Stimulated activated CD8-positive, alpha-beta memory T cell treated with anti-CD3 and anti-CD28 coated beads, Interleukin-7, amount 100 ng/mL, for 48 hours (primary cell): ENCODE measurements at regions not wholly inside any gene's neighbourhood (a gene's known extent, or its start where the extent isn't known, plus 50 kb on each side); places are given as distances from the start of the nearest gene placed in this dataset.

Experiments used
- DNase-seq, 2 donors: peaks; one replicate each; pipeline ENCODE4 v3.0.0-alpha.2; 2020; ENCODE audit warnings: low read depth in 1 of 2; ENCODE audit errors: extremely low read depth in 1 of 2

- DNase-seq, result no peak
Observed at GRCh38 chr10:124288486-124288885, 130.2 kb downstream of the OAT start.

- no peak for DNase-seq
Observed at GRCh38 chr10:124287791-124288190, 130.9 kb downstream of the OAT start.

- DNase-seq, result no peak
Observed at GRCh38 chr10:124287071-124287685, 131.5 kb downstream of the OAT start.

GRCh38 chr10:124286621-124287020 is 132.1 kb downstream of the OAT start:
- no peak for DNase-seq

- DNase-seq, result no peak
Observed at GRCh38 chr10:124285587-124286527, 132.9 kb downstream of the OAT start.

DNA sequence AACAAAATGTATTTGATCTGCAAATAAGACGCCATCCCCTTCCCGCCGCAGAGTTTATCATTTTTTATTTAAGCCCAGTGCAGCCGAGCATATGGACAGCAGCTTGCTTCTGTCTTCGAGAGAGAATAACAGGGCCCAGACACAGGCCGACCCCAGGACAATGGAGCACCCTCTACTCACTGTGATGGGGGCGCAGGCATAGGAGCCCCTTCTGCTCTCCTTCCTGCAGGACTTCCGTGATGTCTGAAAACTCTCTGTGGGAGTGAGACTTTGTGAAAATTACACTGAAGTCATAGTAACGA is 134.8 kb downstream of the OAT start:
- DNase-seq, result no peak

GRCh38 chr10:124283215-124283948 is 135.3 kb downstream of the OAT start:
- no peak for DNase-seq

DNA sequence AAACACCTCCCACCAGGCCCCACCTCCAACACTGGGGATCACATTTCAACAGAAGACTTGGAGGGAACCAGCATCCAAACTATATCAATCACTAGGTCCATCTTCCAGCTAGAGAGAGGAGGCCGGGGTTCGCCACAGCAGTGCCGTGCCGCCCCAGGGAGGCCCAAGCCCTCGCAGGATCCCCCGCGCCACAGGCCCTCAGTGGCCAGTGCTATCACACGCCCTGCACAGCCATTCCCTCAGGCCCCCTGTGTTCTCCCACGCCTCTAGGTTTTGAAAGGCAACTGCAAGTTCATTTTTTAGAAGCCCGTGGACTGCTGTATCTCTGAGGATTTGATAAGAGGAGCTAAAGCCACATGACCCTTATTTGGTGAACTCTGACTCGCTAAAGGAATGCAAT is 136.4 kb downstream of the OAT start:
- DNase-seq, result no peak

DNA sequence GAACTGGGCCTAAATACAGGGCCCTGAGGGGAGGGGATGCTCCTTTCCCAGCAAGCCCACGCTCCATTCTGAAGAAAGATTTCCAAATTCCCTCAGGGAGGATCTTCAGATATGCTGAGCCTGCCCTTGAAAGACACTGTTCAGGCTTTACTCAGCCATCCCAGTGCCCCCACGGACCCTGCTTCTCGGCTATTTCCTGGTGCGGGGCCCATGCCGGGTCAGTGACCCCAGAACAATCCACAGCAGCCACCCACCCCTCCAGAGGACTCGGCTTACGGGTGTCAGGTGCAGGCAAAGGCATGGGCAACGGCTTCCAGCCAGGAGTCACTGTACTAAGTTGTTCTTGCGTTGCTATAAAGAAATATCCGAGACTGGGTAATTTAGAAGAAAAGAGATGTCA is 137.1 kb downstream of the OAT start:
- no peak for DNase-seq

DNA sequence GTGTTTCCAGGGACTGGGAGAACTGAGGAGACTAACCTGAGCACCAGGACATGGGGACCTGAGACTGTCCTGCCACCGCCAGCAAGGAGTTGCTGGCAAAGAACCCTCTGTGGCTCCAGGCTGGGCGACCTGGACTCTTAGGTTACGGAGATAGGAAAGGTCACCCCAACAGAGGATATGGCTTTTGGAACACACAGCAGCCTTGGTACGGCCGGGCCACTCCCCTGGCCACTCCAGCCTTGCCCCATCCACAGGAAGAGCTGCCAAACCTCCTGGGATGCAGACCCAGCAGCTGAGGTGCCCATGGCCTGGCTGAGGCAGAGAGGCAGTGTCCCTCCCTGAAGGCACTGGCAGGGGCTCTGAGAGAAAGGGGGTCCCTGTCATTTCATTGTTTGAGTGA is 137.8 kb downstream of the OAT start:
- DNase-seq, result no peak

- no peak for DNase-seq
Observed at GRCh38 chr10:124279882-124280281, 138.8 kb downstream of the OAT start.

- DNase-seq, result no peak
Observed at GRCh38 chr10:124279298-124279697, 139.4 kb downstream of the OAT start.

- no peak for DNase-seq
Observed at GRCh38 chr10:124278356-124278755, 140.4 kb downstream of the OAT start.

GRCh38 chr10:124273141-124273540 is 145.6 kb downstream of the OAT start:
- no peak for DNase-seq

- no peak for DNase-seq
Observed at GRCh38 chr10:124271676-124272075, 147.0 kb downstream of the OAT start.

DNA sequence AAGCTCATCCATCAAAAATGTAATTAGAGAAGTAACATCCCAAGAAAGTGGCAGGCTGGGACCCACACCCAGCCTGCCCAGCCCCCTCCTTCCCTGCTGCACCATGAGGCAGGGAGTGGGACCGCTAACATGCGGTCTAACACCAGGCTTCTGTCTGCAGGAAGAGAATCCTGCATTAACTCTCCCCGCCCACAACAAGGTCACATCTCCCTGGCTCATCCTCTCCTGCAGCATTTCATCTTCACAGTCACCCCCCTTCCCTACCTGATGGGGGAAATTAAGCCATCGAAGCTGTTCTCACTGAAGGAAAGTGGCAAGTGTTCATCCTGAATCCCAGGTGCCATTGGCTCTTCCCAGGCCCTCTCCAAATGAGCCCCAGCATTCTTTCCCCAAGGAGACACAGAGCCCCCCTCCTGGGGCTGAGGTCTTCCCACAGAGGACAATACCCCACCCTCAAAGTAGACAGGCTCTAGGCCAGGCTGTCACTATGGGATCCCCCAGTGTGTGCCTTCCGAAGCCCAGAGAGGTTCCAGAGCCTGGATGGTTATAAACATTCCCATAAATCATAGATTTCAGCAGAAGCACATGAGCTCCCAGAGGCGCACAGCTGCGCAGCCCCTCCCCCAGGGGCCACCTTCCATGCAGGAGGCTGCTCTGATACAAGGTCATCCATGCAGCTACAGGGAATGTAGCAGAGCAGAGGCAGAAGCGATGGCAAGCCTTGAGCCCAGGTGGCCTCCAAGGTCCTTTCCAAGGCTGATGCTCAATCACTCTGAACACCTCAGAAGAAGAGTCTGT is 148.0 kb downstream of the OAT start:
- DNase-seq, result no peak

DNA sequence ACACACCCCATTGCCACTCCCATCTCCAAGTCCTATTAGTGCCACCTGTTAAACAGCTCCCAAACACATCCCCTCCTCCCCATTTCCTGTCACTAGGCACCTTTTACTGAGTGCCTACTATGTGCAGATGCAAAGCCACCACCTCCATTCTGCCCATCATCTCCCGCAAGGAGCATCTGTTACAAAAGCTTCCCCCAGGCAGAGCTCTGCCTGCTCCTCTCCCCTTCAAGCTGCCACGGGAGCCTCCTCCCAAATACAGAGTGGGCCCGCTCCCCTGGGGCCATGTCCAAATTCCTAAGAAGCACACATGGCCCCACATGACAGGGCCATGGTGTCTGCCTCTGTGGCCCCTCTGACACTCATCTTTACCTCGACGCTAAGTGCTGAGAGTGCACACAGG is 149.7 kb downstream of the OAT start:
- DNase-seq, result no peak

DNA sequence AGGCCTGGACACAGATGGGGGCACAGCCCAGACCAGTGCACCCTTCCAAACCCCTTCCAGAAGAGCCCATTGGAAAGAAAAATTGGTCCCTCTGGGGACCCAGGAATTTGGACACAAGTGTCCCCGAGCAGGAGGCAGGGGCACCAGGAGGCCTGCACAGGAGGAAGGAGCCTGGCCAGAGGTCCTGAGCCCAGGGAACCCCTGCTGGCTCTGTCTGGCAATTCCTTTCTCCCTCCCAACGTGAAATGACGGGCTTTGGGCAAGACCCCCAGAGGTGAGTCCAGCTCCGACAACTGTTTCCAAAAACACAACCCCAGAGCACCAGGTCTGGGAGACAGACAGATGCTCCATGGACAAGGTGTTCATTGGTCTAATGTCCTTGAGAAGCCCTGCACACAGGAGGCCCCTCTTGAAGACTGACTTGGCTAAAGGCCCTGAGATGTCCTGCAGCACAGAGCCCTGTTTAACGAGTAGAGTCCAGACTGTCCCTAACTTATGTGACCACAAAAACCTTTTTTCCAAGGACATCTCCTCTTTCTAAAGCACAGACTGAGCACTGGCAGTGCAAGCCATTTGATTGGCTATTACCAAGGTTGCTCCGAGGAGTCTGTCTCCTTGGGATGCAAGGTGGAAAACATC is 150.7 kb downstream of the OAT start:
- no peak for DNase-seq

DNA sequence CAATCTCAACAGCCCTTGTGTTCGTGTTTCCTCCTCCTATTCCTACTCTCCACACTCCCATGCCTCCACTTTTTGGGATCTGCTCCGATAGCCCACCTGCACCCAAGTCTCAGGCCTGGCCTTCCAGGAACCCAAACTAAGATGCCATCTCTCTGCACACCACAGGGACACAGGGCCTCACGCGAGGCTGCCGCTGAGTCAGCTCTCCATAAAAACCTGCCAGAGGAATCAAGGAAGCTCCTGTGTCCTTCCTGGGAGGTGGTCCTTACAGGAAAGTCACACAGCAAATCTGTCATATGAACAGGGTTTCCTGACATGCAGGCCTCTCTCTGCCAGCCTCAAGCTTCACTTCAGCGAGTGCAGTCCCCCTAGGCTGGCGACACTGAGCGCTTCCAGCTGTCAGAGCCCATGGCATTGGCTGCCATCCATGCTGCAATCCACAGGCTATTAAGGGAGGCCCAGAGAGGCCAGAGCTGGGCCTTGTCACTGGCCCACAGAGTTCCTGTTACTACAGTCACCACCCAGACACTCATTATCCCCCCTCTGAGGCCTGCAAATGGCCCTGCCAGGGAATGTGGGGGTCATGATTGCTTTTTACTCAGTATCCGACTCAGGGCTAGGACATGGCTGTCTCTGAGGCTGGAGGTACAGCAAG is 151.4 kb downstream of the OAT start:
- no peak for DNase-seq
